Peyer's patch (tissue), 4 donors: ENCODE measurements at regions not wholly inside any gene's neighbourhood (a gene's known extent, or its start where the extent isn't known, plus 50 kb on each side); places are given as distances from the start of the nearest gene placed in this dataset.

Experiments
- DNase-seq, 3 donors: peaks; one replicate each; pipeline ENCODE4 v3.0.0-alpha.2; 2017 to 2019
- H3K27ac ChIP-seq, 4 donors: fragments of 200-600 bp; sonication (generic); one replicate each; pipeline ENCODE4 v1.5.1; 2016 to 2019
- H3K27me3 ChIP-seq, 2 donors: fragments of 200-600 bp; sonication (generic); one replicate each; pipeline ENCODE4 v1.5.1; 2019
- H3K36me3 ChIP-seq, 3 donors: fragments of 200-600 bp; sonication (generic); one replicate each; pipeline ENCODE4 v1.5.1; 2016 to 2019
- H3K4me1 ChIP-seq, 4 donors: fragments of 200-600 bp; sonication (generic); one replicate each; pipeline ENCODE4 v1.5.1; 2016 to 2019
- H3K4me3 ChIP-seq, 4 donors: fragments of 200-600 bp; sonication (generic); 1 replicate in 3 of 4; 2 replicates in 1 of 4; pipeline ENCODE4 v1.5.1; 2016 to 2019; ENCODE audit warnings: mild to moderate bottlenecking in 1 of 4
- H3K9me3 ChIP-seq, 4 donors: fragments of 200-600 bp; sonication (generic); one replicate each; pipeline ENCODE4 v1.5.1; 2016 to 2019; ENCODE audit warnings: mild to moderate bottlenecking in 1 of 4
- CTCF ChIP-seq, 6 experiments: fragments of 450-650 bp in 4 of 6; fragments of 200-600 bp in 2 of 6; sonication (generic) in 1 of 6; IDR thresholded peaks; one replicate each; pipeline ENCODE4 v1.5.1; 2017 to 2019; ENCODE audit warnings: antibody characterized with exemption in 6 of 6, mild to moderate bottlenecking in 3 of 6, moderate library complexity in 1 of 6
- POLR2A ChIP-seq, 2 donors: fragments of 450-650 bp; IDR thresholded peaks; one replicate each; pipeline ENCODE4 v1.5.1; 2017; ENCODE audit warnings: antibody characterized with exemption in 2 of 2, mild to moderate bottlenecking in 2 of 2, moderate library complexity in 2 of 2

- no peaks in the 10 kb centered on the region for H3K36me3 ChIP-seq
- no peaks in the 10 kb centered on the region for H3K4me1 ChIP-seq
- no peaks in the 10 kb centered on the region for H3K9me3 ChIP-seq
- no peak overlapping the region for H3K27ac ChIP-seq
- no peaks in the 10 kb centered on the region for H3K27me3 ChIP-seq
- TF ChIP-seq POLR2A (IDR thresholded peaks at IDR 0.05) = no peak
- no peak for TF ChIP-seq CTCF (IDR thresholded peaks at IDR 0.05)
- no peak for DNase-seq
- H3K4me3 ChIP-seq = no peak overlapping the region
Measured at GRCh38 chr5:105982526-105982925, 1688.2 kb downstream of the EFNA5 start.

GRCh38 chr5:105978011-105978410, 1692.7 kb downstream of the EFNA5 start:
- Histone ChIP-seq H3K27me3 (no peaks in the 10 kb centered on the region), H3K36me3 (no peaks in the 10 kb centered on the region), H3K9me3 (no peaks in the 10 kb centered on the region), H3K4me3 (no peak overlapping the region), H3K4me1 (no peaks in the 10 kb centered on the region), H3K27ac (no peak overlapping the region)
- TF ChIP-seq POLR2A (IDR thresholded peaks at IDR 0.05) (no peak), CTCF (IDR thresholded peaks at IDR 0.05) (no peak)
- DNase-seq = no peak

- no peak for TF ChIP-seq CTCF (IDR thresholded peaks at IDR 0.05)
- Histone ChIP-seq H3K9me3 (no peaks in the 10 kb centered on the region), H3K27me3 (no peaks in the 10 kb centered on the region), H3K4me1 (no peaks in the 10 kb centered on the region), H3K4me3 (no peak overlapping the region), H3K36me3 (no peaks in the 10 kb centered on the region), H3K27ac (no peak overlapping the region)
- DNase-seq = no peak
Measured at GRCh38 chr5:105977163-105977562, 1693.6 kb downstream of the EFNA5 start.

DNA sequence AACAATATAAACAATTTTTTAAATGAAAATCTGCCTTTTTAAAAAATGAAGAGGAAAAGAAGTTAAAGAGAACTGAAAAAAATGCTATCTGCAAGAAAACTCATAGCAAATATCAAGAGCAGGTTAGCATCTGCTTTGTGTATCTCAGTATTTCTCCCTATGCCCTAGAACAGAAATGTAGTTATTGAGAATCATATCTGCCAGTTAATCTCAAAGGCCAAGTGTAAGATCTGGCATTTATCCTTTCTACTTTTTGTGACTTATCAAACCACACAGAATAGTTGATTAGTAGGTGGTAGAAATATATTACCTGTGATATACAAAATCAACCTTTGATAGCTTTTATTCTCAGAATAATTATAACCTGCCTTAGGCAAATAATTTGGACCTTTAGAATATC, 1699.8 kb downstream of the EFNA5 start:
- H3K4me1 ChIP-seq = no peaks in the 10 kb centered on the region
- H3K4me3 ChIP-seq = no peak overlapping the region
- no peaks in the 10 kb centered on the region for H3K36me3 ChIP-seq
- H3K27ac ChIP-seq = no peak overlapping the region
- DNase-seq = no peak
- H3K9me3 ChIP-seq = peaks cover 0 to 3% (median 0%) of the 10 kb centered on the region in 4 donors
- TF ChIP-seq CTCF (IDR thresholded peaks at IDR 0.05) (no peak), POLR2A (IDR thresholded peaks at IDR 0.05) (no peak)
- H3K27me3 ChIP-seq = no peaks in the 10 kb centered on the region

- no peak for TF ChIP-seq CTCF (IDR thresholded peaks at IDR 0.05)
- TF ChIP-seq POLR2A (IDR thresholded peaks at IDR 0.05) = no peak
- H3K9me3 ChIP-seq = peaks cover 0 to 3% (median 0%) of the 10 kb centered on the region in 4 donors
- no peaks in the 10 kb centered on the region for H3K4me1 ChIP-seq
- no peak overlapping the region for H3K4me3 ChIP-seq
- no peaks in the 10 kb centered on the region for H3K27me3 ChIP-seq
- H3K36me3 ChIP-seq = no peaks in the 10 kb centered on the region
- no peak for DNase-seq
- no peak overlapping the region for H3K27ac ChIP-seq
Measured at GRCh38 chr5:105968981-105969380, 1701.8 kb downstream of the EFNA5 start.

DNA sequence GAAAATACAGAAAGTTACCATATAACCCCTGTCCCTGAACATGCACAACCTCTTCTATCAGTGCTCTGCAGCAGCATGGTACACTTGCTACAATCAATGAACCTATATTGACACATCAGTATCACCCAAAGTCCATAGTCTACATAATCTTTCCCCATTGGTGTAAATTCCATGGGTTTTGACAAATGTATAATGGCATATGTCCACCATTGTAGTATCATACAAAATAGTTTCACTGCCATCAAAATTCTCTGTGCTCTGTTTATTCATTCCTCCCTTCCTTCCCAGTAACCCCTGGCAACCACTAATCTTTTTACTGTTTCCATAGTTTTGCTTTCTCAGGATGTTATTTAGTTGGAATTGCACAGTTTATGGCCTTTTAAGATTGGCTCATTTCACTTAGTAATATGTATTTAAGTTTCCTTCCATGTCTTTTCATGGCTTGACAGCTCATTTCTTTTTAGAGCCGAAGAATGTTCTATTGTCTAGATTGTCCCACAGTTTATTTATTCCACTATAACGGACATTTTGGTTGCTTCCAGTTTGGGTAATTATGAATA, 1707.0 kb downstream of the EFNA5 start:
- TF ChIP-seq POLR2A (IDR thresholded peaks at IDR 0.05) = no peak
- no peak for TF ChIP-seq CTCF (IDR thresholded peaks at IDR 0.05)
- DNase-seq = no peak
- H3K36me3 ChIP-seq = no peaks in the 10 kb centered on the region
- no peak overlapping the region for H3K4me3 ChIP-seq
- H3K9me3 ChIP-seq = no peaks in the 10 kb centered on the region
- no peaks in the 10 kb centered on the region for H3K4me1 ChIP-seq
- H3K27me3 ChIP-seq = no peaks in the 10 kb centered on the region
- no peak overlapping the region for H3K27ac ChIP-seq
